GM19099 (cell line): ENCODE measurements at regions not wholly inside any gene's neighbourhood (a gene's known extent, or its start where the extent isn't known, plus 50 kb on each side); places are given as distances from the start of the nearest gene placed in this dataset.

Source experiments
- POLR2A ChIP-seq: IDR thresholded peaks from 3 replicates; pipeline ENCODE4 v1.6.1; 2011; ENCODE audit warnings: low read depth; ENCODE audit not compliant: insufficient read length; ENCODE audit errors: extremely low read depth

DNA sequence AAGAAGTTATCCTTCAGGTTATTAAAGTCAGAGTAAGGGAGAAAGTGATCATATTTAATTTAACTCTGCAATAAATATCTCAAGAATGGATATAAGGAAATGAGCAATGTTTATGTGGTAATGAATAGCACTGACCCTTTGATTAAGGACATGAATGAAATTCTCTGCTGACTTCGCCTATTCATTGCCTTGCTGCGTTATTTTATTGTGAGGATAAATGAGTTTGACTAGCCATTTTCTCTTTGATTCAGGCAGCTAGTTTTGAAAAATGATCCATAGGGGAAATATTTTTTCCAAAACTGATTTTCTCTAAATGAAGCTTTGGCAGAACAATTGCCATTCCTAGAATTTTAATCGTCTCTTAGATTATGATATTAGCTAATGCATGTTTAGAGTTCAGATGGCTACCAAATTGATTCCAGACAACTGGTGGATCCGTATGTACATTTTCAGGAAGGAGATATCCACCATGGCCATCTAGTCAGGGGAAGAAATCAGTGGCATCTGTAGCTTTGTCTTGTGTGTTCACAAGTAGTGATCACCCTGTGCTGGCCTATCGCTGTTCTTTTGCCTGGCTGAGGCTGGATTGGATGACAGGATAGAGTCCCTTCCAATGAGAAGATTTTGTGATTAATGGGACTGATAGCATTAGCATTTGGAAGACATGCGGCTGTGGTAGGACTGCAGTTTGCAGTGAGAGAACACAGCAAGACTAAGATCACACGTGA is 302.3 kb upstream of the RGS6 start:
- no peak for TF ChIP-seq POLR2A

DNA sequence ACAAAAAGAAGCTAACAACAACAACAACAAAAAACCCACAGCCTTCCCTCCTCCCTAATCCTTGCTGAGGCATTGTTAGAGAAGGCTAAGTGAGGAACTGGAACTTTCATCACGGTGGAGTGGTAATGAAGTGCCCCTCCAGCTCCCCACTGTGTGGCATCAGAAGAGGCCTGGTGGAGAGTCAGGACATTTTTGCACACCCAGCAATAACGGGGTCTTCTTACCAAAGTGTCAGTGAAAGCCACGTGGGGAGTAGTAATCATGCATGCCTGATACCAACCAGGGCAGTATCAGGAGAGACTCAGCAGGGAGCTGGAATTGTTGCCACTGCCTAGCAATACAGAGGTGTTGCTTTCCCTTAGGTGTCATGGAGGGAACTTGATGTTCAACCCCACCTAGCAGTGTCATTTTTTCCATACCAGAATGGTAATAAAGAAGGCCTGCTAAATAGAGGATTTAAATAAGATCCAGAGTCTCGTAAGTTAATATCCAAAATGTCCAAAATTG is 299.7 kb upstream of the RGS6 start:
- no peak for TF ChIP-seq POLR2A

DNA sequence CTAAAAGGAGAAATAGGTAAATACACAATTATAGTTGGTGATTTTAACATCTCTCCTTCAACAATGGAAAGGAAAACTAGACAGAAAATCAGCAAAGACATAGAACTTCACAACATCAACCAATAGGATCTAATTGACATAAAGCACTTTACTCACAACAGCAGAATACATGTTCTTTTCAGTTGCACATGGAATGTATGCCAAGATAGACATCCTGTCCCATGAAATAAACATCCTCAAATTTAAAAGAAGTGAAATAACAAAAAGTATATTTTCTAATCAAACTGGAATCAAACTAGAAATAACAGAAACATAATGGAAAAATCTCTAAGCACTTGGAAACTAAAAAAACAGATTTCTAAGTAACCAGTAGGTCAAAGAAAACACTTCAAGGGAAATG is 296.2 kb upstream of the RGS6 start:
- no peak for TF ChIP-seq POLR2A

DNA sequence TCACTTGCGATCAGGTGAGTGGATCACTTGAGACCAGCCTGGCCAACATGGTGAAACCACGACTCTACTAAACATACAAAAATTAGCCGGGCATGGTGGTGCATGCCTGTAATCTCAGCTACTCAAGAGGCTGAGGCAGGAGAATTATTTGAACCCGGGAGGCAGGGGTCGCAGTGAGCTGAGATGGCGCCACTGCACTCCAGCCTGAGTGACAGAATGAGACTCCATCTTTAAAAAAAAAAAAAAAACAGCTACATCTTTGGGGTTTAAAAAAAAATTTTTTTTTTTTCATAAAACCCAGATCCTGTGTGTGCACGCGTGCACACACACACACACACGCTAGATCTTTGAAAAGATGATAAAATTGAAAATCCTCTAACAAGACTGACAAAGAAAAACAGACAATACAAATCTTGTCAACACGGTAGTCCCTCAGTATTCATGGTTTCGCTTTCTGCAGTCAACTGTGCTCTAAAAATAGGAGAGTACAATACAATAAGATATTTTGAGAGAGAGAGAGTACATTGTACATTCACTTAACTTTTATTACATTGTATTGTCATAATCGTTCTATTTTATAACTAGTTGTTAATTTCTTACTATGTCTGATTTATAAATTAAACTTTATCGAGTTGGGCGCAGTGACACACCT is 295.3 kb upstream of the RGS6 start:
- no peak for TF ChIP-seq POLR2A

DNA sequence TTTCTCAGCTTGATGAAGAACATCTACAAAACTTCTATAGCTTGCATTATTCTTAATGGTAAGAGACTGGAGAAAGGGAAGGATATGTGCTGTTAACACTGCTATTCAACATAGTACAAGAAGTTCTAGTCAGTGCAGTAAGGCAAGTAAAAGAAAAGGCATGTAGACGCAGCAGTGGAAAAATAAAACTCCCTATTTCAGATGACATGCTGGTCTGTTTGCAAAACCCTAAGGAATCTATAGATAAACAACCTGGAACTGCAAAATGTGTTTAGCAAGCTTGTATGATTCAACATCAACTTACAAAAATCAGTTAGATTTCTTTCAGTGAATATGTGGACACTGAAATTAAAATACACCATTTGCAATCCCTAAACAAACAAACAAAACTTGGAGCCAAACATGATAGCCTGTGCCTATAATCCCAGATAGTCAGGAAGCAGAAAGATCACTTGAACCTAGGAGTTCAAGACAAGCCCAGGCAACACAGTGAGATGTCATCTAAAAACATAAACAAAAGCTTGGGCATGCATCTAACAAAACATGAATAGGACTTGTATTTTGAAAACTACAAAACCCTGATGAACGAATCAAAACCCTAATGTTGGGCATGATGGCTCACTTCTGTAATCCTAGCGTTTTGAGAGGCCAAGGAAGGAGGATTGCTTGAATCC is 293.6 kb upstream of the RGS6 start:
- no peak for TF ChIP-seq POLR2A

DNA sequence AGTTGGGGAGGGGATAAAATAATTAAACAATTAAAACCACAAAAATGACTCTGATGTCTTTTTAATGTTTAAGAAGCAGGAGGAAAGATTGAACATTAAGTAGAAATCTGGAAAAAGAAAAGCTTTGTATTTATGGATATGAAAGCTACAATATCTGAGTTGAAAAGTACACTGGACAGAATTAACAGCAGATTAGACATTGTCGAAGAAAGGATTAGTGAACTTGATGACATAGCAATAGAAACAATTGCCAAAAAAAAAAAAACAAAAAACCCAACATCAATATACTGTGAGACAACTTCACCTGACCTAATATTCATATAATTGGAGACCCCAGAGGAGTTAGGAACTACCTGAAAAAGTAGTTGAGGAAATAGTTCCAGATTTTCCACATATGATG is 289.5 kb upstream of the RGS6 start:
- TF ChIP-seq POLR2A, result no peak

DNA sequence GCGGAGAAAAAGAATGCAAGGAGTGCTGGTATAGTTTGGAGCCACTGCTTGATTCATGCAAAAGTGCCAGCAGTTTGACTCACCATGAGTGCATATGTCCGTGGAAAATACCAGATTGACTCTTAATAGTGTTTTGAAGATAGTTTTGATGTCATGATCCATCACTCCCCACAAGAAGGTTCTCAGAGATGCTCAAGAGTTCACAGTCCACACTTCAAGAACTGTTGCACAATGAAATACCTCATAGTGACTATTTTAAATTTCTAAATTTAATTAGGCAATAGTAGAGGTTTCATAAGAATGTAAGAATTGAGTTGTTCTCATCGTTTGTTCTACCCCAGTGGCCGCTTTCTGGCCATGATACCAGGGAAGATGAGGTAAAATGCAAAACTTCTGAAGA is 286.6 kb upstream of the RGS6 start:
- TF ChIP-seq POLR2A, result no peak

DNA sequence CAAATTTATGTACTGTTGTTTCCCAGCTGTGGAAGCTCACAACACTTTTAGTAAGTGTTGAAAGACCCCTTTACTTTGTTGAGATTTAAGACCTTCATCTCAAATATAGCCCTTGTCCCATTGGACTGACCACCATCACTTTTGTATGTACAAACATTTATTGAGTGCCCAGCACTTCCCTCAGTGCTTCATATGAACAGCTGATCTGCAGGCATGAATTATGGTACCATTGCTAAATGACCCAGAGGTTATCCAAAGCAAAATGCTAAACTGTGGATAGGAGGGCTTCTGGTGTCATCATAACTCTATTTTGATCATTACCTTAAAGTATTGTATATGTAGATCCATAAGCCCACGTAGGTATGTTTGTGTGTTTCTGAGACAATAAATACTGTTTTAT is 285.7 kb upstream of the RGS6 start:
- TF ChIP-seq POLR2A, result no peak

DNA sequence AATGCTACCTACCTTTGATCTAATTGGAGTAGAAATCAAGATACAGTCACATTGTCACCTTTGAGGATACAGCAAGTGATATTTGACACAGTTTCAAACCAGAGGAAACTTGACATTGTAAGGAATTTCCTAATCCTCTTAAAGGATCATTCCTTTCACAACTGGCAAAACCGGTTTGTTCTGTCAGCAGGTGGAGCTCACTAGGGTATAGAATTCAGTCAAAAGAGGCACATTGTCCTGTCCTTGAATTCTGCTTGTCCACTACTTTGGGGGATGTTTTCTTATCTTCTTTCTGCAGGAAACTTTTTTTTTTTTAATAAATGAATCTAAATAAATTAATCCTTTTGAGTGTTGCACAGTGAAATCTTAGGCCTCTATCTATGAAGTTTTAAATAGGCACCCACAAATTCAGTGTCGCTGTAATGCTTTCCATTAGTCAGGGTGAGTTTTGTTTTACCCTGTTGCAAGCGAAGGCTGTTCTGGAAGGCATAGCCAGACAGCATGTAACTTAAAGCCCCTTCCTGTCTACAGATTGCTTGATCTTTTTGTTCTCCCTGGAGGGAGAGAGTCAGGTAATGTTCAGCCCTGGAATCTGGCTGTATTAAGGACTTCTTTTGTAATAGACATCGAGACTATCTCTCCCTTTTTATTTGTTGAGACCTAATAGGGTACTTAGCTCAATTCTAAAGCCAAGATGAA is 285.0 kb upstream of the RGS6 start:
- TF ChIP-seq POLR2A, result no peak

DNA sequence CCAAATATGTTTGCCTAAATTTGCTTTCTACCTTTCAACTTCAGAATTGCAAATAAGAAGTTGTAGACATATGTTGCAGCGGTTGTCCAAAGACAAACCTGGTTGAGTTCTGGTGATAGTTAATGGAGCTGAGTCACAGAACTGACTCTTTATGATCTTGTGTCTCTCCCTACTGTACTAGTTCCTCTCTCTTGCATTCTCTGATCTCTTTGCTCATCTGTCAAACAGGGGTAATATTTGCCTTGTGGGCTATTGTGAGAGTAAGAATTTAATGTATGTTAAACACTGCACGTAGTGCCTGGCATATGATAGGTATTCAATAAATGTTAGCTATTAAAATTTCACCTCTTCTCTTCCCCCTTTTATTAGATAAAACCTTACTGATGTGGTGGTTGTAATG is 283.5 kb upstream of the RGS6 start:
- no peak for TF ChIP-seq POLR2A

DNA sequence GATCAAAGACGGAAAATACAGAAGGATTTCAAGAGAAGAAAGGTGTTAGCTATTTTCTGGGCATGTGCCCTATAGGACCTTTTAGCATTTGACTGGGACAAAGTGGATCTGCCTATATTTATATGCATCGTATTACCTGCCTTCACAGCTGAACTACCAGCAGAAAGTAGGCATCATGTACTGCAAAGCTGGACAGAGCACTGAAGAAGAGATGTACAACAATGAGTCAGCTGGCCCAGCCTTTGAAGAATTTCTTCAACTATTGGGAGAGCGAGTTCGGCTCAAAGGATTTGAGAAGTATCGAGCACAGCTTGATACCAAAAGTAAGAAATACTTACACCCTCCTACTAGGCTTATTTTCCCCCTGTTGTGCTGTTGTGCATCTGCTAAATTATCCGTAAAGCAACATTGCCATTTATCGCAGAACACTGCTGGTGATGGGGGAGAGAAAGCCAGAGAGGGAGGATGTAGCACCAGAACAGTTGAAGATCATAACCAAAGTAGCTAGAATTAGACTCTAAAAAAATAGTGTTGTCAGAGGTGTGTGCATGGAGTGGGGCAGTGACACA is 282.0 kb upstream of the RGS6 start:
- no peak for TF ChIP-seq POLR2A

DNA sequence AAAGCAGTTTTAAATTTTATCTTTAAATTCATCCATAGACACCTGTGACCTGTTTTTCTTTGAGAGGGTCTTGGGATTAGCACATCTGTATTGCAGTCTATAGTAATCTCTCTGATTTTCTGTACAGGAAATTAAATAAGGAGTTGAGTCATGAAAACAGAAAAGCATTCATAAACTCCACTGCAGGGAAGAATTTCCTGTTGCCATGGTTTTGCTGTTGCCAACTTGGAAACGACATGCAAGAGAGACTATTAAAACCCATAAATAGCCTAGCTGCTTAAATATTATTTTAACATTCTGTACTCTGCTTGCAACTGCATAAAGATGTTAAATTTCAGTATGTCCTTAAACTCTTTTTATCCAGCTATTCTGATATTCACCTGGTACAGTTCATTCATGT is 281.0 kb upstream of the RGS6 start:
- no peak for TF ChIP-seq POLR2A

DNA sequence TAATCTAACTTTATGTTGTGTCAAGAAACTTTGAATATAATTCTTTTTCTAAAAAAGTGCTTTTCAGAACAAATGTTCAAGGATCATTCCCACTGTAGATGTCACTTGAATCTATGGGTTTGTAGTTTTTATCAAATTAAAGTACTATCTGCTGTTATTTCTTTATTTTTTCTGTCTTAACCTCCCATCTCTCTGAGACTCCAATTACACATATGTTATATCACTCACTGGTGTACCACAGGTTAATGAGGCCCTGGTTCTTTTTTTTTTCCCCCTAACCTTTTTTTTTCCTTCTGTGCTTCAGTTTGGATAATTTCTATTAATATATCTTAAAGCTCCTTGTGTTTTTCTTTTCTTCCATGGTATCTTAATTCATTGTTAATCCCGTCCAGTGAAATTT is 279.9 kb upstream of the RGS6 start:
- no peak for TF ChIP-seq POLR2A

DNA sequence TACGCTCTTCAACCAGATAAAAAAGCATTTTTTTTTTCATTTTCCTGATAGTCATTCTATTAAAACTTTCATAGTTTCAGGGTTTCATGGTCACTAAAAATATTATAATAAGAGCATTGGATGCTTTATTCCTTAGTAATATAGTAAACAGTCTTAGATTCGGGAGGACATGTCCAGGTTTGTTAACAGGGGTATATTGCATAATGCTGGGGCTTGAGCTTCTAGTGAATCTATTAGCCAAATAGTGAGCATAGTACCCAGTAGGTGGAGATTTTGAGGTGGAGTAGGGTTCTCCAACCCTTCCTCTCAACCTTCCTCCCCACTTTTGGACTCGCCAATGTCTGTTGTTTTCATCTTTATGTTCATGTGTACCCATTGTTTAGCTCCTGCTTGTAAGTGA is 277.4 kb upstream of the RGS6 start:
- no peak for TF ChIP-seq POLR2A

DNA sequence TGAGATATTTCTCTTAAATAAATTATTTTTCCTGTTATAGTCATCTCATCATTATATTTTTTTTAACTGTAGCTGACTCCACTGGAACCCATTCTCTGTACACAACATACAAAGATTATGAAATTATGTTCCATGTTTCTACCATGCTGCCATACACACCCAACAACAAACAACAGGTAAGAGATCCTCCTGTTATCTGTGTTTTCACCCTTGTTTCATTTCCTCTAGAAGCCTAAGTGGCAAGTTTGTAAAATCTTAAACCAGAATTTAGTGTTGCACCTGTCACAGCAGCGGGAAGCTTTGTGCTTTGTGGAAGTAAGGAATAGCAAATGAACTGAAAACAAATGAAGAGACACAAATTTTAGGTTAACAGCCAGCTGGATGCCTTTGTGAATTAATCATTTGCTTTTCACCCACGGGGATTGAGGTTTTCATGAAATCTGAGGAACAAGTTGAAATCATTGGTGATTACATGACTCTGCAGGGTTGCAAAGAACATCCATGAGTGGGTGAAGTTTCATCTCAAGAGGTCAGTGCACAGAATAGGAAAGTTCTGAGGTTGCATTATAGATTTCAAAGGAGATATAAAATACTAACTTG is 273.9 kb upstream of the RGS6 start:
- TF ChIP-seq POLR2A, result no peak
